Fibroblast of skin of right biceps (primary cell): ENCODE measurements at regions not wholly inside any gene's neighbourhood (a gene's known extent, or its start where the extent isn't known, plus 50 kb on each side); places are given as distances from the start of the nearest gene placed in this dataset.
"Not testable (repeated sequence)": the region's sequence is repeated elsewhere in the genome, so short reads cannot be mapped to it uniquely, and the experiment has no call there.

Experiments
- DNase-seq: peaks from one replicate; pipeline ENCODE4 v3.0.0-alpha.2; 2013

DNA sequence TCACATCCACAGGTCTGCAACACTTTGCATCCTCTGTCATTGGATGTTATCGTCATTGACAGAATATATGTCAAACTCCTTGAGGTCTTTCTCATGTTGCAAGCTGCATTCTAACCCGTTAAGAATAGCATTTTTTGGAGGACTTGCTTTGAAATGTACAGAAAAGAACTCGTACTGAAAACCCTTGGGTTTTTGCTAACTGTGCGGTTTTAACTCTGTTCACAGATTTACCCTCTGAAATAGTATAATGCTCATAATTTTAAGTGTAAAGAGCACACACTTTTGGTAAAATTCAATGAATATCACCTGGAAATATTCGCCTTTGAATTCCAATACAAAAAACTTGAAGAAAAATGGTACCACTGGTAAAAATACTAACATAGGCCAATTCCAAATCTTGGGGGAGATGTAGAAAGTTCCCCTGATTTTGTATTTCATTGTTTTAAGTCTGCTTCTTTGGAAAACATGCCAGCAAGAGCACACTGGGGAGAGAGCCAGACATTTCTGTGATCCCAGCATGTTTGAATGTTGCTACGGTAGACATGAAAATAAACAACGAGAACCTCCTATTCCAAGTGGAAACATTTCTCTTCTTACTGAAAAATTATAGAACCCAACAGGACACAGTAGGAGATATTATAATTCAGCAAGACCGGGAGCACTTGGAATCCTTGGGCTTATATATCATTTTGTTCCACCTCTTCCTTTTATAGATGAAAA is 446.0 kb downstream of the AEBP2 start:
- DNase-seq: no peak

DNA sequence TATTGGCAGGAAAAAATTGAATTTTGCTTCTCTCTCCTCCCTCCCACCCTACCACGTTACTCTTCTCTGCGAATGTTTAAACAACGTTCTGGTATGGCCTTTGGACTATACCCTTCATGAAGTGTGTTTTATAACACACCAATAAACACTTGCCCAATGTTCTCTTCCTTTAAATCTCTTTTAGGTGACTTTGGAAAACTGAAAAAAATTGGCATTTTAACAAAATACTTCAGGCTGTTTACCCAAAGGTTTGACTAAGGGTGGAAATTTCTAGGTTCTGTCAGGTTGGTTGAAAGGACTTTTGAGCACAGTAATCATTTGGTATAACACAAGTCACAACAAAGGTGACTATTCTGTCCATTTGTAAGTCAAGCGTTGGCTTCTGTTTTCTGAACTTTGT is 446.8 kb downstream of the AEBP2 start:
- no peak for DNase-seq

DNA sequence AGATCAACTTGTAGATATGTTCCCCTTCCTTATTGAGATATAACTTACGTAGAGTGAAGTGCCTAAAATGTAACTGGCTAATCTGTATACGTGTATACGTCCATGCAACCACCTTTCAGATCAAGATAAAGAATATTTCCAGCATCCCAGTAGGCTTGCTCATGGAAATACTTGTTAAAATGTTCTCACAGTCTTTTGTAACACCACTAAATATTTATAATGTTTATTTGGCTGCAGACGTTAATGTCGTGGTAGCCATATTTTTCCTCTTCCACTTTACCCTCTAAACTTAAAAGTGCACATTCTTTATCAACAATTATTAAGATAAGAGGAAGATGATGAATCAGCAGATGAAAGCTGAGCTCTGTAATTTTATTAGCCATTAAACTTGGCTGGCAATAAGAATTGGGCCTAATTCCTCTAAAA is 447.4 kb downstream of the AEBP2 start:
- DNase-seq: no peak

DNA sequence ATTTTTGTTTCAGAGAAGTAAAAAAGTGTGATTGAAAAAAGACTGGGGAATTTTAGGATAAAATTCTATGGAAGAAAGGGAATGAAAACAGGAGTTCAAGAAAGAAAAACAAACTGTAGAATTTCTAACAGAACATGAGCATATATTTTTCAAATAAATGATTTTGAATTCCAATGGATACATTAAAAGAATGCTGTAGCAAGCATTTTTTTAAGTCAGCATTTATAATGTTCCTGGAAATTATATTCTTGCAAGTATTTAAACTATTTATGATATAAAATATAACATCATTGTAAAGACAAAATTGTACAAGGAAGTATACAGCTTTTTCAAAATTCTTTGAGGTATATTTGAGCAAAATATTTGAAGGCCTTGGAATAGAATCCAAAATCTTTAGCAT is 450.7 kb downstream of the AEBP2 start:
- no peak for DNase-seq

DNA sequence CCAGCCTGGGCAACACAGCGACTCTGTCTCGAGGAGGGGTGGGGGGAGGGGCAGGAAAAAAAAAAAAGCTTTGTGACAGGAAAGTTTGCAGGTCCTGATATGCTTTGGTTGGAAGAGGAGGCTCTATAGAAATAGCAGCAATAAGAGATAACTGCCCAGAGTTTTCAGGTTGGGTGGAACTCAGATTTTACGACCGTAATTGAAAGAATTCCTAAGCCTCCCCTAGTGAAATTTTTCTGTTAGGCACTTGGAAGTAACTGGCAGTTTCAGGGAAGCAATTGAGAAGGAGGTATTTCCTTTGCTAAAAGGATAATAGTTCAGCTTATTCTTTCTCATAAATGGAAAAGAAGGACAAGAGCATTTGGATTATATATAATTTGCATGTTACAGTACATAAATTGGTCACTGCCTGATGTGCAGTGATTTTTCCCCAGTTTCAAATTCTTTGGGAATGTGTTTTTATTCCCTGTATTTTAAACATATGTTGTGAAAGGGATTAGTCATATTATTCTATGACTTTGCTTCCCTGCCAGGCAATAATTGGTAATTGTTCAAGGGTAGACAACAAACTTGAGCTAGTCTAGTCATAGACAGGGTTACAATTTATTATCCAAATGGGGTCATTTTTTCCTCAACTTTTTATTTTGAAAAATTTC is 452.8 kb downstream of the AEBP2 start:
- peak; percentile 73 for DNase-seq

DNA sequence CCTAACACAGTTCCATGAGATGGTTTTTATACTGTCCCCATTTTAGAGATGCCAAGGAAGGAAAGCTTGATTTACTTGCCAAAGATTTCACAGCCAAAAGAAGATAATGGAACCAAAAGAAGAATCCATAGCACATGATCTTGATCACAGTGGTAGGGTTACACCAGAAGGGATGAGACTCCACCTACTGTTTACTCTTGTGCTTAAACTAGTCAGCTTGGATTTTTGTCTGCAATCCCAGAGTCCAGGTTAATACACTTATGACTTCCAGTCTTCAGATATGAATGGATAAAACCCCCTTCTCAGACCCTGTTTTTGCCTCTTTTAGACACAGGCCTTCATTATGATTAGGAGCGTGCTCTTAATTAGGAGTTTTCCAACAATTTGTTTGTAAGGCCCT is 454.2 kb downstream of the AEBP2 start:
- DNase-seq: peak; percentile 48

DNA sequence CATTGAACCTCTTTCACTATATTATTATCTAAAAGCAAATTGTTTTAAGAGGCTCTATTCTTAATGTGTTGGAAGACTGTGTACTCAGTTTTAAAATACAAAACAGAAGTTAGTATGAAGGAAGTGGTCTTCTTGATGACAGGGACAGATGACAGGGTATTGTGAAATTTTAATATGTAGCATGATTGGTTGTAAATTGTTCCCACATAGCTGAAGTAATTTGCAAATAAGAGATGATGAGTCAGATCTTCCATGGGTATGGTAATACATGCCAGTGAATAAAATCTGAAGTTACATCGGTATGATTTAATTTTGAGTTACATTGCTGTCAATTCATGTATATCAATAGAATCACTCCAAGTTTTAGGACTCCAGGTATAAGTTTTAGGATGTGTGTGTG is 454.8 kb downstream of the AEBP2 start:
- DNase-seq: peak; percentile 84

DNA sequence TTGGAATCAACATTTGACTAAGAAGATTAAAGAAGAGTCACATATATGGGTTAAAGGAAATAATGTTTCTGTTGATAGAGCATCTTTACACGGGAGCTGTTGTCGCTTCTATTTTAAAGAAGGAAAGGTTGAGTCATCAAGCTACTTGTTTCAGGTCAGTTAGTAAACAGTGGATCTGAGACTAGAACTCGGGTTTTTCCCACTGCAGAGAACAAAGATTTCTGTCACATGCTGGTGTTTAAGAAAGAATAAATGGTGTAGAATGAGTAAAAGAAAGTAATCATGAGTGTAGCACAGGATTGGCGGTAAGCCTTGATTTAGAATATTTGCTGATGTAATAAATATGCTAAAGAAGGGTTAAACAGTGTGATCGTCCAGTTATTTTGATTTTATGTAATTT is 455.5 kb downstream of the AEBP2 start:
- DNase-seq: no peak

DNA sequence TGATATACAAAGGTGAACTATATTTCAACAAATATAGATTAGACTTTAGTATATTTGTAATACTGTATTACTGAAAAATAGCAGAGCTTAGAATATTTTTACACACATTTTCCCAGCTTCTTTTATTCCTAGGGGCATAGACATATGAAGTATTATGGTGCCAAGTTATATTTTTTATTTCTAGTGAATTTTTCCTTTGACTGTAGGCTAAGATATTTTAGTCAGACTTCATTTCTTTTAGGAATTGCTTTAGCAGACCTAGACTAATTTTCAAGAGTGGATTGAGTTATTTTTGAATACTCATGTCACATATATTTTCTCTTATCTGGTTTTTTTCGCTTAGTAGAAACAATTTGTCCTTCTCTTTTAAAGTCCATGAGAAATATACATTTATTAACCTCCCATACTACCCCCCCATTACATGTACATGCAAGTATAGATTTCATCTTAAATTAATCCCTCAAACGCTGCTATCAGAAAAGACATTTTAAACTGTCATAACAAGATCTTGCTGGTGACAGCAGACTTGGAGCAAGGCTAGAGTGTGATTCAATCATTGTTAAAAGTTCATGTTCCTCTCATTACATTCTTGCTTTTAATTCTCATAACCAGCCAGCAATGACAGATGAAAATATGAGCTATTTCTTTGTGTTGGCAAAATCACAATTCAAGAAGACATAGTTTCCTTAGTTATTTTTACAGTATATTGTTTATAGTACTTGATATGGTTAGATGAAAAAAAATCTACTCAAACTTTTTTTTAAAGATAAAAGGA is 456.1 kb downstream of the AEBP2 start:
- DNase-seq: peak; percentile 73

DNA sequence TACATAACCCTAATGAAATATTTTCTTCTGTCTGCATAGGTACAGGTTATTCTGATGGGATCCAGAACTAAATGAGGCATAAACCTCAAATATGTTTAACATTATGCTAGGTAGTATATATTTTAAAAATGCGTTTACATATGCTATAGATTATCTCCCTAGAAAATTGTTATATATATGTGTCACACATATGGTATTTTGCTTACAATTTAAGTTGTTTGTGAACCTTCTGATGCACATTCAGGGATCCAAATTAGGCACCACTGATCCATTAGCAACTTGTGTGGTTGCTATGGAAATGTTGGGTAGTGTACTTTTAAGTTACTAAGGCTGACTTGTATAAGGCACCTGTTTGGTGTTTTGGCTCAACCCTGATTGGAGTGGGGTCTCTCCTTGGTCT is 456.7 kb downstream of the AEBP2 start:
- DNase-seq: peak; percentile 81

DNA sequence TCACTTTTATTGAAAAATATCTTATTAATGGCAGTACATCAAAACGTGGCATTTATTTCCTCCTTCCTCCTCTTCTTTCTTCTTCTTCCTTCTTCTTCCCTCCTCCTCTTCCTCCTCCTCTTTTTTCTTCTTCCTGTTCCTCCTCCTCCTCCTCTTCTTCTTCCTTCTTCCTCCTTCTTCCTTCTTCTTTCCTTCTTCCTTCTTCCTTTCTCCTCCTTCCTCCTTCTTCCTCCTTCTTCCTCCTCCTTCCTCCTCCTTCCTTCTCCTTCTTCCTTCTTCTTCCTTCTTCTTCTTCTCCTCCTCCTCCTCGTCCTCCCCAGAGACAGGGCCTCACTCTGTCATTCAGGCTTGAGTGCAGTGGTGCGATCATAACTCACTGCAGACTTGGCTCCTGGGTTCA is 457.2 kb downstream of the AEBP2 start:
- no peak for DNase-seq

DNA sequence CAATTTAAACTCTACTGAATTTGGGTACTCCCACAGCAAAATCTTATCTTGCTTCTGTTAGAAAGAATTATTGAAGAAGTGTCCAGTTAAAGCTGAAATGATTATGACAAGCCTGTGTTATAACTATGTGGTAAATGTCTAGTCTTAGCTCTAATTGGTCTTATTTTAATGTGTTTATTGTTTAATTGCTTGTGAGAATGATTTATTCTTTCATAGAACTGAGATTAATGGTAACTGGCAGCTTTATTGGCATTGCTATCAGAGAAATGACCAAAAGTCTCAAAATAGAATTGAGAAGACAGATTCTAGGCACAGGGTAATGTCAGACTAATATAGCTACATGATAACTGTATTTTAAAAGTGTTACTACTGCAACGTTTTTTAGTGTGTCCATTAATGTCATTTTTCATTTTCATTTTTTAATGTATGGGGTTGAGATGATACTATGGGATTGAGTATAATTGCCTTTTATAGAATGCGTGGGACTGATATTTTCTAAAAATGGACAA is 458.7 kb downstream of the AEBP2 start:
- DNase-seq: no peak

DNA sequence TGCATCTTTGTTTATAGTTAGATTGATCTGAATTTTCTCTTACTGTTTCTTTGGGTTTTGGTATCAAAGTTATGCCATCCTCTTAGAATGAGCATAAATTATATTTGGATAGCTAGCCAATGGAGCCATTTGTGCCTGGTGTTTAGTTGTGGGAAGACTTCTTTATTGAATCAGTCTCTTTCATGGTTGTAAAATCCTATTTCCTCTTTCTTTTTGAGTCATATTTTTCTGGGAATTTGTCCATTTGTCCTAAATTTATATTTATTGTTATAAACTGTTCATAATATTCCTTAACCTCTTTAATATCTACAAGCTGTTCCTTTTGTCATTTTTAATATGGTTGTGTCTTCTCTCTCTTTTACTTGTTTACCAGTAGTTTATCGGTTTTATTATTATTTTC is 462.5 kb downstream of the AEBP2 start:
- no peak for DNase-seq

DNA sequence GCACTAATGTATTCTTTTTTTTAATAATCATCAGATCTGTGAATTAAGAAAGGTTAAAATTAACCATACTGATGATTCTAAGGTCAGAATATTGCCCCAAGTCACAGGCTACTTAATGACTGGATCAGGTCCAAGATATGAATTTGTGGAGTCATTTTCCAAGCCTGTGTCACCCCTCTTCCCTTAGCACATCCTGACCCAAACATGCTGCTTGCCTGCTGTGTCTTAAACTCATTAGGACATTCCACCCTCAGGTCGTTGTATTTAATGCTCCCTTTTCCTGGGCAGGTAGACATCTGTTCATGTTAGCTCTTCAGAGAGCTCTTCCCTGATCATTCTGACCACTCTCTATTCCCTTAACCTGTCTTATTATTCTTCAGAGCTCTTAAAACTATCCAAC is 463.5 kb upstream of the PDE3A start:
- no peak for DNase-seq

DNA sequence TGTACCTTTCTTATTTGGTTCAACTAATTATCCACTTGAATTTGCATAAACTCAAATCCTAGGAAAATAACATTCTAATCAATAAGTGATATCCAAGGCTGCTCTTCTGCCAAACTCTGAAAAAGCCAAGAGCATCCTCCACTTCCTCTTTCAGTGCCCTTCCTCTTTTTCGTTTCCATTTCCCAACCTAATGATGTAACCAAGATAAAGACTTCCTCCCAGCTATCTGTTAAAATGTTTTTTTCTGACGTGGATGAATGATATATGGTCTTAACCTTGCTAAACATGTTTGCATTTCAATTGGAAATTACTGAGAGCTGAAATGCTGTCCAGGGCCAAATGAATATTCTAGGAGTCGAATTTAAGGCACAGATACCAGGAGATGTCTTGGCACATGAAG is 459.5 kb upstream of the PDE3A start:
- DNase-seq: no peak

DNA sequence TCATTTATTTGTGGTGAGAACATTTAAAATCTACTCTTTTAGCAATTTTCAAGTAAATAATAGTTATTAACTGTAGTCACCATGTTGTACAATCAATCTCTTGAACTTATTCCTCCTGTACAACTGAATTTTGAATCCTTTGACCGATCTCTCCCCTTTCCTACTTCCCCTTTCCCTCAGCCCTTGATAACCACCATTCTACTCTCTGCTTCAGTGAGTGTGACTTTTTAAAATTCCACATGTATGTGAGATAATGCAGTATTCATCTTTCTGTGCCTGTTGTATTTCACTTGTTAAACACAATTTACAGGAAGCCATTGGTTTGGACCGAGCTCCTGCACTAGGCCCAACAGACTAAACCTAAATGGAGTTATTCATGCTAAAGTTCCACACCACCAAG is 458.9 kb upstream of the PDE3A start:
- DNase-seq: no peak

DNA sequence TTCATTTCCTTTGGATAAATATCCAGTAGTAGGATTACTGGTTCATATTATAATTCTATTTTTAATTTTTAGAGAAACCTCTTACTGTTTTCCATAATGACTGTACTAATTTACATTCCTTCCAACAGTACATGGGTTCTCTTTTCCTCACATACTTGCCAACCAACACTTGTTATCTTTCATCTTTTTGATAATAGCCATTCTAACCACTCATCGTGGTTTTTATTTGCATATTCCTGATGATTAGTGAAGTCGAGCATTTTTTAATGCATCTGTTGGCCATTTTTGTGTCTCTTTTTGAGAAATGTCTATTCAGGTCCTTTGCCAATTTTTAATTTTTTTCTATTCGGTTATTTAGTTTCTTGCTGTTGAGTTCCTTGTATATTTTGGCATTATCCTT is 457.7 kb upstream of the PDE3A start:
- peak; percentile 78 for DNase-seq

DNA sequence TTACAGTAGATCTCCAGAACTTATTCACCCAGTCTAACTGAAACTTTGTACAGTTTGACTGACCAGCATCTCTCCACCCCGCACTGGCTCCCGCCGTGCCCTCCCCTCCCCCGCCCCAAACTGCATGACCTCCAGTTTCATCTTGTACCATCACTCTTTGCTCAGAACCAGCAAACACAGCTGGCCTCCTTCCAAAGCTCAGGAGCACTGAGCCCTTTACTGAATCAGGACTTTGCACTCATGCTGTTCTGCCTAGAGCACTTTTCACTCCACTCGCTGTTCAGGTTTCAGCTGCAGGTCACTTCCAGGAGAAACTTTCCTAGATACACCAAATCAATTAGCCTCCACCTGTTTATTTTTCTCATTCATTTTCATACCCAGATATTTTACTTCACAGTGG is 455.3 kb upstream of the PDE3A start:
- no peak for DNase-seq

DNA sequence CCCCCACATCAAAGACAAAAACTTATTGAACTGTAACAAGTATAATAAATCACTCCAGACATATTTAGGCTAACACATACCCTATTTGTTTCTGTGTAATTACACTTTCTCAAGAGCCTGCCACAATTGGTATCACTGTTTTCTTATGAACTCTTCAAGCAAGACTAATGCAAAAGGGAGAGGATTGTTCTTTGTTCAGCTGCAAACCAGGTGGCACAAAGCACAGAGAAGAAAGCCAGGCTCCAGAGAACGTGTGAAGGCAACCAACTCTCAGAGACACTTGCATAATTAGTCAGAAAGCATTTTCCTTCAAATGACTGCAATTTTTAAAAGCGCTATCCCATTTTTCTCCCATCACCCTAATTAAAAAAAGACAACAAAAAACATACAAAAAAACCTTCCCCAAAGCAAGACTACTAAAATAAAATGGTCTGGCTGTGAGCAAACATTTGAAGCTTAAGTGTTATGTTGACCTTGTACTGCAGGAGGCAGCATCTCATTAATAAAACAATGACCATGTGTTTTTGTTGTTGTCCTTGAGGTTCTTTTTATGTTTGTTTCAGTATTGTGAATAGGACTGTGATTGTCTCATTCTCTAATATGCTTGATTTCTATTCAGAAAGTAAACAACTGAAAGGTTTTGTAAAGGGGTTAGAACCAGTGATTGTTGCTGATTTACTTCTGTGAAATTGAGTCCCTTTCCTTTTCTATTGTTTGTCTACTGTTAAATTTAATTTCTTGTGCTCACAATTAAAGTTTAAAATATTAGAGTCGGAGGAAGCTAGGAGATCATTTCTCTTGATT is 452.7 kb upstream of the PDE3A start:
- DNase-seq: peak; percentile 35

DNA sequence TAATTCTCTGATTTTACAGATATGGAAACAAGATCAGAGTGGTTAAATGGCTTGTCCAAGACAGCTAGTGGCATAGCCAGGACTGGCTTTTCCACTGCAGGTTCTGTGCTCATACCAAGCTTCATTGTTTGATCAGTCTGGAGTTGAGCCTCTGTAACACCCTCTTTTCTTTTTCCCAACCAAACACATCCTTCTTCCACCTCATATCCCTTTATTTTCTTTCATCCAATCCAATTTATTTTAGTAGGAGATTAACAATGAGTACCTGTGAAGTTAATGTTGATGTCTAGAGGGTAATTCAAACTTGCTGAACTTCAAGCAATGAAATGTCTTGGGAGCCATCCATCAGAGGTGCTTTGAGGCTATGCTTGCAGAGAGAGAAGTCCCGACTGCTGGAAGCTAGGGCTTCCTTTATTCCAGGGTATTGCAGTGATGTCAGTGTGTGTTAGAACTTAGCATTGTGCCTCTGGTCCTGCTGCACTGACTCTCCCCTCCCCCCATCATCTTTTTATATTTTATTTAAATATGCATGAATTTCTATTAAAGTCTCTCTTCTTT is 452.1 kb upstream of the PDE3A start:
- DNase-seq: no peak

DNA sequence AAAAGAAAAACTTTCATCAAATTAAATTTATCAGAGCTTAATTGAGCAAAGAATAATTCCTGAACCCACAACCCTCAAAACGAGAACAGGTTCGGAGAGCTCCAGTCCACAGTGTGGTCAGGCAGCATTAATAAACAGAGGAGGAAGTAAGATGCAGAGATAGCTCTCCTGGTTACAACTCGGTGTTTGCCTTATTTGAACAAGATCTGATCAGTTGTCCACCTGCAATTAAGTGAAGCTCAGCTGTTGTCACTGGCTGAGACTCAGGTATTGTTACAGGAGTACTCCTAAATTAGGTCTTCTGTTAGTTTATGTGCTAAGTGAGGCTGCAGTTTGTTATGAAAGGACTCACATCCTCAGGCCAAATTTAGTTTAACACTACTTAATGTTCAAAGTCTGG is 451.4 kb upstream of the PDE3A start:
- no peak for DNase-seq

DNA sequence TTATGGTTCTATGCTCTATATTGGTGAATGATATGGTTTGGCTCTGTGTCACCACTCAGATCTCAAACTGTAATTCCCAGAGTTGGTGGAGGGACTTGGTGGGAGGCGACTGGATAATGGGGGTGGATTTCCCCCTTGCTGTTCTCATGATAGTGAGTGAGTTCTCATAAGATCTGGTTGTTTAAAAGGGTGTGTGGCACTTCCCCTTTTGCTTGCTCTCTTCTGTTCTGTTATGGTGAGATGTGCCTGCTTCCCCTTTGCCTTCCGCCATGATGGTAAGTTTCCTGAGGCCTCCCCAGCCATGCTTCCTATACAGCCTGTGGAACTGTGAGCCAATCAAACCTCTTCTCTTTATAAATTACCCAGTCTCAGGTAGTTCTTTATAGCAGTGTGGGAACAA is 446.6 kb upstream of the PDE3A start:
- DNase-seq: not testable (repeated sequence)

DNA sequence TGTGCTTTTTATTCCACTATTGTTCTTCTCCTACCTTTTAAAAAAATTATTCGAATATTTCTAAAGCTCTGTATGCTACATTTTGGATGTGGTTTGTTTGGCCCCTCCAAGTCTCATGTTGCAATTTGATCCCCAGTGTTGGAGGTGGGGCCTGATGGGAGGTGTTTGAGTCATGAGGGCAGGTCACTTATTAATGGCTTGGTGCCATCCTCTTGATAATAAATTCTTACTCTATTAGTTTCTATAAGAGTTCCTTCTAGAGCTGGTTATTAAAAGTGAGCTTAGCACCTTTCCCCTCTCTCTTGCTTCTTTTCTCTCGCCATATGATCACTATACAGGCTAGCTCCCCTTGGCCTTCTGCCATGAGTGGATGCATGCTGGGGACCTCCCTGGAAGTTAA is 445.6 kb upstream of the PDE3A start:
- DNase-seq: no peak
